NCI-H187 treated with DMSO at 0.1 percent for 48 hours (cell line): ENCODE measurements at regions not wholly inside any gene's neighbourhood (a gene's known extent, or its start where the extent isn't known, plus 50 kb on each side); places are given as distances from the start of the nearest gene placed in this dataset.
A peak's percentile ranks its signal among the peaks of the same experiment; 100 is the strongest.

Experiments used
- DNase-seq: peaks from one replicate; lab custom pipeline; 2025; lab: John Stamatoyannopoulos, UW

- DNase-seq: no peak
Observed at GRCh38 chr6:90668141-90668540, 81.3 kb upstream of the MAP3K7 start.

- DNase-seq: no peak
Observed at GRCh38 chr6:90663873-90664272, 77.0 kb upstream of the MAP3K7 start.

- DNase-seq: no peak
Observed at GRCh38 chr6:90663106-90663505, 76.2 kb upstream of the MAP3K7 start.

GRCh38 chr6:90660931-90661330 is 74.1 kb upstream of the MAP3K7 start:
- DNase-seq: no peak

GRCh38 chr6:90658497-90658896 is 71.6 kb upstream of the MAP3K7 start:
- DNase-seq: no peak

- no peak for DNase-seq
Observed at GRCh38 chr6:90656325-90656724, 69.5 kb upstream of the MAP3K7 start.

- no peak for DNase-seq
Observed at GRCh38 chr6:90654806-90655205, 67.9 kb upstream of the MAP3K7 start.

- DNase-seq: no peak
Observed at GRCh38 chr6:90654166-90654565, 67.3 kb upstream of the MAP3K7 start.

- DNase-seq: no peak
Observed at GRCh38 chr6:90653750-90654149, 66.9 kb upstream of the MAP3K7 start.

- peak; percentile 67 for DNase-seq
Observed at GRCh38 chr6:90650041-90650940, 63.4 kb upstream of the MAP3K7 start.

GRCh38 chr6:90648873-90649272 is 62.0 kb upstream of the MAP3K7 start:
- no peak for DNase-seq

GRCh38 chr6:90646940-90647339 is 60.1 kb upstream of the MAP3K7 start:
- no peak for DNase-seq

GRCh38 chr6:90645634-90646033 is 58.8 kb upstream of the MAP3K7 start:
- DNase-seq: no peak

- DNase-seq: no peak
Observed at GRCh38 chr6:90644492-90644891, 57.6 kb upstream of the MAP3K7 start.

- DNase-seq: no peak
Observed at GRCh38 chr6:90643381-90643780, 56.5 kb upstream of the MAP3K7 start.

GRCh38 chr6:90637320-90637719 is 50.4 kb upstream of the MAP3K7 start:
- DNase-seq: no peak
